ENCODE measurements at regions not wholly inside any gene's neighbourhood (a gene's known extent, or its start where the extent isn't known, plus 50 kb on each side); places are given as distances from the start of the nearest gene placed in this dataset.

DNA sequence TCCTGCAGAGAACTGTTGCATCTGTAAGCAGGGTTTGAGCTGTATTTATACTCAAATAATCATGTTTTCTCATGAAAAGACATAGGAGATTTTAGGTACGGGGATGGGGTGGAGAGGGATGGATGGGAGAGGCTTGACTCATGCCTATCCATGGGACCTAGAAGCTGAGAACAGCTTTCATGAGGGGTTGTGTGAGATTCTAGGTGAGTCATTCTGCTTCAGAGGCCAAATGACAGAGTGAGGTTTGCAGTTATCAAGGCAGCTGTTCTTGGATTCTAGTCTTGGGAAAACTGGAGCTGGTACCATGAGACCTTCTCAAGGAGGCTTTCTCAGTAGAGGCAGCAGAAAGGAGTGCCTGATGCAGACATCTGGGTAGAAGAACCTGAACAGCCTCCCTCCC lies 746.9 kb downstream of the TYW1 start:
- H2AFZ ChIP-seq (ENCODE audit: low read depth, low read length) = no peak overlapping the region
- no peak overlapping the region for H3K4me3 ChIP-seq (ENCODE audit: low read depth in 1 of 2, low read length in 2 of 2)
- no peaks in the 10 kb centered on the region for H4K20me1 ChIP-seq (ENCODE audit: insufficient read depth, low read length)
- no peak for ATAC-seq (ENCODE audit: insufficient read depth, low read depth)
- H3K27ac ChIP-seq (ENCODE audit: low read length) = no peak overlapping the region
- no peak for TF ChIP-seq EZH2 (IDR thresholded peaks at IDR 0.05; ENCODE audit: borderline replicate concordance, low read depth, low read length, severe bottlenecking)
- TF ChIP-seq, protein P1, sequence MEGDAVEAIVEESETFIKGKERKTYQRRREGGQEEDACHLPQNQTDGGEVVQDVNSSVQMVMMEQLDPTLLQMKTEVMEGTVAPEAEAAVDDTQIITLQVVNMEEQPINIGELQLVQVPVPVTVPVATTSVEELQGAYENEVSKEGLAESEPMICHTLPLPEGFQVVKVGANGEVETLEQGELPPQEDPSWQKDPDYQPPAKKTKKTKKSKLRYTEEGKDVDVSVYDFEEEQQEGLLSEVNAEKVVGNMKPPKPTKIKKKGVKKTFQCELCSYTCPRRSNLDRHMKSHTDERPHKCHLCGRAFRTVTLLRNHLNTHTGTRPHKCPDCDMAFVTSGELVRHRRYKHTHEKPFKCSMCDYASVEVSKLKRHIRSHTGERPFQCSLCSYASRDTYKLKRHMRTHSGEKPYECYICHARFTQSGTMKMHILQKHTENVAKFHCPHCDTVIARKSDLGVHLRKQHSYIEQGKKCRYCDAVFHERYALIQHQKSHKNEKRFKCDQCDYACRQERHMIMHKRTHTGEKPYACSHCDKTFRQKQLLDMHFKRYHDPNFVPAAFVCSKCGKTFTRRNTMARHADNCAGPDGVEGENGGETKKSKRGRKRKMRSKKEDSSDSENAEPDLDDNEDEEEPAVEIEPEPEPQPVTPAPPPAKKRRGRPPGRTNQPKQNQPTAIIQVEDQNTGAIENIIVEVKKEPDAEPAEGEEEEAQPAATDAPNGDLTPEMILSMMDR (IDR thresholded peaks at IDR 0.05; ENCODE audit: borderline replicate concordance, extremely low read depth, low read length, poor library complexity, severe bottlenecking) = no peak
- no peaks in the 10 kb centered on the region for H3K9me3 ChIP-seq (ENCODE audit: insufficient read depth, low read length, severe bottlenecking)
- no peak for DNase-seq
- H3K27me3 ChIP-seq (ENCODE audit: insufficient read depth, low read length, poor library complexity) = no peaks in the 10 kb centered on the region
- no peaks in the 10 kb centered on the region for H3K4me1 ChIP-seq (ENCODE audit: insufficient read depth, low read length)
- no peak overlapping the region for H3K9ac ChIP-seq (ENCODE audit: low read depth, low read length)
- H3K36me3 ChIP-seq (ENCODE audit: insufficient read depth, low read length) = no peaks in the 10 kb centered on the region
- H3K4me2 ChIP-seq (ENCODE audit: insufficient read depth, low read length) = no peak overlapping the region
- H3K79me2 ChIP-seq (ENCODE audit: insufficient read depth, low read length) = no peaks in the 10 kb centered on the region

DNA sequence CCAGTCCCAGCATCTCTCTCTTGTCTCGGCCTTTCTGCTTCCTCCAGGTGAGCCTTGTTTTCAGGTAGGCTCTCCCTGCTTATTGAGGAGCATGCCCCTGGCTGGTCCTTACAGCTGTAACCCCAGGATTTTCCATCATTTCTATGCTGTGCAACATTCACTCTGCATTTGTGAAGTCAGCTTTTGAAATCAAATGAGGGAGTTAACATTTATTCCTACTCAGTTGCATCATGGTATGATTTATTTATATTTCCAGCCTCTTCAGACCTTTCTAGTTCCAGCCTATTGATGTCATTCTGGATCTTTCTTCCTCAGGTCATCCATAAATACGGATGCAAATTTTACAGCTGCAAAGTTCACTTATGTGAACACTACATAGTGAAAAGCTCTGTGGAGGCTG lies 755.6 kb downstream of the TYW1 start:
- H3K27me3 ChIP-seq (ENCODE audit: insufficient read depth, low read length, poor library complexity) = no peaks in the 10 kb centered on the region
- no peak overlapping the region for H3K9ac ChIP-seq (ENCODE audit: low read depth, low read length)
- H3K4me2 ChIP-seq (ENCODE audit: insufficient read depth, low read length) = no peak overlapping the region
- no peak overlapping the region for H3K27ac ChIP-seq (ENCODE audit: low read length)
- H4K20me1 ChIP-seq (ENCODE audit: insufficient read depth, low read length) = no peaks in the 10 kb centered on the region
- no peaks in the 10 kb centered on the region for H3K36me3 ChIP-seq (ENCODE audit: insufficient read depth, low read length)
- no peak overlapping the region for H3K4me3 ChIP-seq (ENCODE audit: low read depth in 1 of 2, low read length in 2 of 2)
- DNase-seq (no peak), ATAC-seq (ENCODE audit: insufficient read depth, low read depth) (no peak)
- TF ChIP-seq, protein P1 (IDR thresholded peaks at IDR 0.05; ENCODE audit: borderline replicate concordance, extremely low read depth, low read length, poor library complexity, severe bottlenecking) = no peak
- no peak for TF ChIP-seq EZH2 (IDR thresholded peaks at IDR 0.05; ENCODE audit: borderline replicate concordance, low read depth, low read length, severe bottlenecking)
- H2AFZ ChIP-seq (ENCODE audit: low read depth, low read length) = no peak overlapping the region
- H3K9me3 ChIP-seq (ENCODE audit: insufficient read depth, low read length, severe bottlenecking) = no peaks in the 10 kb centered on the region
- H3K79me2 ChIP-seq (ENCODE audit: insufficient read depth, low read length) = no peaks in the 10 kb centered on the region
- no peaks in the 10 kb centered on the region for H3K4me1 ChIP-seq (ENCODE audit: insufficient read depth, low read length)

DNA sequence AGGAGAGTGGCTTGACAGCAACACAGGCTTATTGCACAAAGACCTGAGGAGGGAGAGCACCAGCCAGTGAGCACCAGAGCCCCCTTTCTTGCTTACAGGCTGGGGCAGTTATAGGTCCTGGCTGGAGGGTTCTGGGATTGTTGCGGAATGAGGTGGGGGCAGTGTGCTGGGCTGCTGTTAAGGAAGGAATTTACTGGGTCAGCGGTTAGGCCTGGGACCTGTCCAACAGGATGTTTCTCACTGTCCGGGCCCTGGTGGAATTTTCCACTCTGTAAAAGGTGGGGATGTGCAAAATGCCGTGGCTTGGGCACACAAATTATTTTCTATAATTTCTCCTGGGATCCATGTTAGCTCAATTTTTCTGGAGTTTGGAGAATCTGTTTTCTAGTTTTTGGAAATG lies 757.3 kb downstream of the TYW1 start:
- Histone ChIP-seq H4K20me1 (ENCODE audit: insufficient read depth, low read length) (no peaks in the 10 kb centered on the region), H3K4me1 (ENCODE audit: insufficient read depth, low read length) (no peaks in the 10 kb centered on the region), H3K4me3 (ENCODE audit: low read depth in 1 of 2, low read length in 2 of 2) (no peak overlapping the region), H3K36me3 (ENCODE audit: insufficient read depth, low read length) (no peaks in the 10 kb centered on the region), H3K9me3 (ENCODE audit: insufficient read depth, low read length, severe bottlenecking) (no peaks in the 10 kb centered on the region), H3K9ac (ENCODE audit: low read depth, low read length) (no peak overlapping the region), H3K27me3 (ENCODE audit: insufficient read depth, low read length, poor library complexity) (no peaks in the 10 kb centered on the region), H2AFZ (ENCODE audit: low read depth, low read length) (no peak overlapping the region), H3K4me2 (ENCODE audit: insufficient read depth, low read length) (no peak overlapping the region), H3K79me2 (ENCODE audit: insufficient read depth, low read length) (no peaks in the 10 kb centered on the region), H3K27ac (ENCODE audit: low read length) (no peak overlapping the region)
- no peak for ATAC-seq (ENCODE audit: insufficient read depth, low read depth)
- no peak for DNase-seq
- TF ChIP-seq, protein P1 (IDR thresholded peaks at IDR 0.05; ENCODE audit: borderline replicate concordance, extremely low read depth, low read length, poor library complexity, severe bottlenecking) = no peak
- no peak for TF ChIP-seq EZH2 (IDR thresholded peaks at IDR 0.05; ENCODE audit: borderline replicate concordance, low read depth, low read length, severe bottlenecking)

DNA sequence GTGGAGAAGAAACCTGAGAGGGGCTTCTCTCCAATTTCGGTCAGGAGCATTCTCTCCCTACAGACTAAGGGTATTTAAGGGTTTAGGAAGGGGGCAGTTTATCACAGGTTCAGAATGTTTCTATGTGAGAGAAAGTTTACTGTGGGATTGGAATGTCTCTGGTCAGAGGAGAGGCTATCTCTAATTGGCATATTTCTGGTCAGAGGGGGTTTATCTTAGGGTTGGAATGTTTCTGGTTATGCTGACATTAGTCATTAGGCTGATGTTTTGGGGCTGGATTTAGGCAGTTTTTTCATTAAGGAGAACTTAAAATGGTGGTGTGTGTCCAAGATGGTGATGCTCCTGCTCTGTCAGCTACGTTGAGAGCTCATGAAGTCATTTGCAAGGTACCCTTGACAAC lies 758.0 kb downstream of the TYW1 start:
- Histone ChIP-seq H3K4me2 (ENCODE audit: insufficient read depth, low read length) (no peak overlapping the region), H3K9me3 (ENCODE audit: insufficient read depth, low read length, severe bottlenecking) (no peaks in the 10 kb centered on the region), H2AFZ (ENCODE audit: low read depth, low read length) (no peak overlapping the region), H3K36me3 (ENCODE audit: insufficient read depth, low read length) (no peaks in the 10 kb centered on the region), H3K4me3 (ENCODE audit: low read depth in 1 of 2, low read length in 2 of 2) (no peak overlapping the region), H3K4me1 (ENCODE audit: insufficient read depth, low read length) (no peaks in the 10 kb centered on the region), H3K9ac (ENCODE audit: low read depth, low read length) (no peak overlapping the region), H3K27me3 (ENCODE audit: insufficient read depth, low read length, poor library complexity) (no peaks in the 10 kb centered on the region), H3K79me2 (ENCODE audit: insufficient read depth, low read length) (no peaks in the 10 kb centered on the region), H4K20me1 (ENCODE audit: insufficient read depth, low read length) (no peaks in the 10 kb centered on the region), H3K27ac (ENCODE audit: low read length) (no peak overlapping the region)
- ATAC-seq (ENCODE audit: insufficient read depth, low read depth) (no peak), DNase-seq (no peak)
- TF ChIP-seq EZH2 (IDR thresholded peaks at IDR 0.05; ENCODE audit: borderline replicate concordance, low read depth, low read length, severe bottlenecking) = no peak

Measured in DND-41 (cell line).